Esophagus muscularis mucosa (tissue), 4 donors: ENCODE measurements at regions not wholly inside any gene's neighbourhood (a gene's known extent, or its start where the extent isn't known, plus 50 kb on each side); places are given as distances from the start of the nearest gene placed in this dataset.

Source experiments
- DNase-seq: peaks from one replicate; pipeline ENCODE4 v3.0.0-alpha.2; 2017; ENCODE audit errors: extremely low spot score
- H3K27ac ChIP-seq, 4 donors: fragments of 200-600 bp; sonication (generic); replicated peaks in 1 of 4; 1 replicate in 3 of 4; 2 replicates in 1 of 4; pipeline ENCODE4 v1.5.1; 2016 to 2019; ENCODE audit warnings: mild to moderate bottlenecking in 1 of 4
- H3K27me3 ChIP-seq, 4 donors: fragments of 200-600 bp; sonication (generic); one replicate each; pipeline versions ENCODE4 v1.5.1 to v1.6.0; 2016 to 2019
- H3K36me3 ChIP-seq, 4 donors: fragments of 200-600 bp; sonication (generic); one replicate each; pipeline ENCODE4 v1.5.1; 2016 to 2019
- H3K4me1 ChIP-seq, 4 donors: fragments of 200-600 bp; sonication (generic); one replicate each; pipeline ENCODE4 v1.5.1; 2016 to 2019
- H3K4me3 ChIP-seq, 4 donors: fragments of 200-600 bp; sonication (generic); 1 replicate in 2 of 4; 2 replicates in 2 of 4; pipeline ENCODE4 v1.5.1; 2016 to 2019; ENCODE audit warnings: mild to moderate bottlenecking in 4 of 4, moderate library complexity in 1 of 4
- H3K9me3 ChIP-seq, 4 donors: fragments of 200-600 bp; sonication (generic); 1 replicate in 3 of 4; 2 replicates in 1 of 4; pipeline ENCODE4 v1.5.1; 2016 to 2019
- CTCF ChIP-seq, 3 experiments: fragments of 200-600 bp in 2 of 3; fragments of 450-650 bp in 1 of 3; sonication (generic) in 2 of 3; IDR thresholded peaks; one replicate each; pipeline ENCODE4 v1.5.1; 2017 to 2019; ENCODE audit warnings: antibody characterized with exemption in 3 of 3, mild to moderate bottlenecking in 2 of 3, moderate library complexity in 1 of 3
- EP300 ChIP-seq: sonication (generic); formaldehyde crosslinking; IDR thresholded peaks from one replicate; pipeline ENCODE4 v1.6.1; 2017; ENCODE audit warnings: antibody characterized with exemption
- POLR2A ChIP-seq: fragments of 450-650 bp; IDR thresholded peaks from one replicate; pipeline ENCODE4 v1.6.1; 2017; ENCODE audit warnings: antibody characterized with exemption, moderate library complexity, mild to moderate bottlenecking, low read depth
- POLR2AphosphoS5 ChIP-seq, 2 donors: sonication (generic); formaldehyde crosslinking; IDR thresholded peaks; one replicate each; pipeline ENCODE4 v1.6.1; 2017; ENCODE audit warnings: antibody characterized with exemption in 2 of 2
- WGBS: methylation state at CpG from one replicate; pipeline ENCODE4 v1.1.5; 2018; 5-methylcytosine and 5-hydroxymethylcytosine counted together
- intact Hi-C: fragments of 100-400 bp; cut with DNase I; formaldehyde crosslinking; loops from one replicate; pipeline ENCODE4 v1.15.1; 2023

- TF ChIP-seq POLR2A (no peak), CTCF (IDR thresholded peaks at IDR 0.05) (no peak), POLR2AphosphoS5 (IDR thresholded peaks at IDR 0.05) (no peak), EP300 (no peak)
- Histone ChIP-seq H3K27ac (no peak overlapping the region), H3K36me3 (no peaks in the 10 kb centered on the region), H3K4me1 (no peaks in the 10 kb centered on the region), H3K9me3 (no peaks in the 10 kb centered on the region), H3K4me3 (no peak overlapping the region), H3K27me3 (no peaks in the 10 kb centered on the region)
- intact Hi-C loops = no loop called here
- WGBS = 67% methylated on average over 1 of the region's 1 CpG
- no peak for DNase-seq
Observed at GRCh38 chr14:82896476-82896875, 1362.8 kb upstream of the SEL1L start.

GRCh38 chr14:82897469-82898308 is 1364.0 kb upstream of the SEL1L start:
- intact Hi-C loops = no loop called here
- Histone ChIP-seq H3K9me3 (no peaks in the 10 kb centered on the region), H3K27me3 (no peaks in the 10 kb centered on the region), H3K4me1 (no peaks in the 10 kb centered on the region), H3K36me3 (no peaks in the 10 kb centered on the region), H3K27ac (no peak overlapping the region), H3K4me3 (no peak overlapping the region)
- WGBS = 66% methylated on average over 4 of the region's 4 CpGs
- no peak for DNase-seq
- no peak for TF ChIP-seq CTCF (IDR thresholded peaks at IDR 0.05)
- TF ChIP-seq EP300 = no peak

- intact Hi-C loops = no loop called here
- Histone ChIP-seq H3K9me3 (no peaks in the 10 kb centered on the region), H3K27ac (no peak overlapping the region), H3K4me1 (no peaks in the 10 kb centered on the region), H3K36me3 (no peaks in the 10 kb centered on the region), H3K4me3 (no peak overlapping the region), H3K27me3 (no peaks in the 10 kb centered on the region)
- 86% methylated on average over 2 of the region's 2 CpGs for WGBS
- no peak for DNase-seq
- TF ChIP-seq POLR2A = no peak
- TF ChIP-seq CTCF (IDR thresholded peaks at IDR 0.05) = no peak
- no peak for TF ChIP-seq POLR2AphosphoS5 (IDR thresholded peaks at IDR 0.05)
- TF ChIP-seq EP300 = no peak
Observed at GRCh38 chr14:82905762-82906161, 1372.1 kb upstream of the SEL1L start.

GRCh38 chr14:82911930-82912329 is 1378.3 kb upstream of the SEL1L start:
- WGBS = 21% methylated on average over 2 of the region's 2 CpGs
- DNase-seq = no peak
- no peaks in the 10 kb centered on the region for H3K36me3 ChIP-seq
- intact Hi-C loops = no loop called here
- TF ChIP-seq EP300 = no peak
- TF ChIP-seq CTCF (IDR thresholded peaks at IDR 0.05) = no peak
- no peak for TF ChIP-seq POLR2AphosphoS5 (IDR thresholded peaks at IDR 0.05)
- TF ChIP-seq POLR2A = no peak
- no peaks in the 10 kb centered on the region for H3K27me3 ChIP-seq
- H3K4me3 ChIP-seq = no peak overlapping the region
- no peaks in the 10 kb centered on the region for H3K4me1 ChIP-seq
- H3K27ac ChIP-seq = no peak overlapping the region
- H3K9me3 ChIP-seq = no peaks in the 10 kb centered on the region

GRCh38 chr14:82913396-82913795 is 1379.7 kb upstream of the SEL1L start:
- TF ChIP-seq CTCF (IDR thresholded peaks at IDR 0.05) (no peak), POLR2AphosphoS5 (IDR thresholded peaks at IDR 0.05) (no peak), POLR2A (no peak), EP300 (no peak)
- H3K27me3 ChIP-seq = no peaks in the 10 kb centered on the region
- H3K4me1 ChIP-seq = no peaks in the 10 kb centered on the region
- no peaks in the 10 kb centered on the region for H3K36me3 ChIP-seq
- DNase-seq = no peak
- no peaks in the 10 kb centered on the region for H3K9me3 ChIP-seq
- no peak overlapping the region for H3K4me3 ChIP-seq
- intact Hi-C loops = no loop called here
- no peak overlapping the region for H3K27ac ChIP-seq
